ENCODE measurements at regions not wholly inside any gene's neighbourhood (a gene's known extent, or its start where the extent isn't known, plus 50 kb on each side); places are given as distances from the start of the nearest gene placed in this dataset.

- Histone ChIP-seq H3K4me1 (no peaks in the 10 kb centered on the region), H3K36me3 (no peaks in the 10 kb centered on the region), H3K9me3 (no peaks in the 10 kb centered on the region), H3K27ac (no peak overlapping the region), H3K4me3 (no peak overlapping the region), H3K27me3 (no peaks in the 10 kb centered on the region)
- TF ChIP-seq CTCF (IDR thresholded peaks at IDR 0.05): no peak
- intact Hi-C loops (cut with DNase I): no loop called here
- ATAC-seq: no peak
- DNase-seq: no peak
These were observed 1700.1 kb upstream of the PRR20A start for GRCh38 chr13:55440465-55441085.

- DNase-seq: no peak
- Histone ChIP-seq H3K27me3 (no peaks in the 10 kb centered on the region), H3K4me1 (no peaks in the 10 kb centered on the region), H3K27ac (no peak overlapping the region), H3K36me3 (no peaks in the 10 kb centered on the region), H3K4me3 (no peak overlapping the region), H3K9me3 (no peaks in the 10 kb centered on the region)
- intact Hi-C loops (cut with DNase I): no loop called here
- TF ChIP-seq CTCF (IDR thresholded peaks at IDR 0.05): no peak
- no peak for ATAC-seq
These were observed 1676.5 kb upstream of the PRR20A start for GRCh38 chr13:55464222-55464621.

- Histone ChIP-seq H3K9me3 (no peaks in the 10 kb centered on the region), H3K27me3 (no peaks in the 10 kb centered on the region), H3K27ac (no peak overlapping the region), H3K36me3 (no peaks in the 10 kb centered on the region), H3K4me3 (no peak overlapping the region), H3K4me1 (no peaks in the 10 kb centered on the region)
- intact Hi-C loops (cut with DNase I): no loop called here
- DNase-seq (no peak), ATAC-seq (no peak)
- no peak for TF ChIP-seq CTCF (IDR thresholded peaks at IDR 0.05)
These were observed 1673.2 kb upstream of the PRR20A start for GRCh38 chr13:55467476-55467875.

- ATAC-seq (no peak), DNase-seq (no peak)
- Histone ChIP-seq H3K36me3 (no peaks in the 10 kb centered on the region), H3K27me3 (no peaks in the 10 kb centered on the region), H3K27ac (no peak overlapping the region), H3K4me3 (no peak overlapping the region), H3K4me1 (no peaks in the 10 kb centered on the region), H3K9me3 (no peaks in the 10 kb centered on the region)
- TF ChIP-seq CTCF (IDR thresholded peaks at IDR 0.05): no peak
- intact Hi-C loops (cut with DNase I): no loop called here
These were observed 1657.0 kb upstream of the PRR20A start for GRCh38 chr13:55483626-55484158.

DNA sequence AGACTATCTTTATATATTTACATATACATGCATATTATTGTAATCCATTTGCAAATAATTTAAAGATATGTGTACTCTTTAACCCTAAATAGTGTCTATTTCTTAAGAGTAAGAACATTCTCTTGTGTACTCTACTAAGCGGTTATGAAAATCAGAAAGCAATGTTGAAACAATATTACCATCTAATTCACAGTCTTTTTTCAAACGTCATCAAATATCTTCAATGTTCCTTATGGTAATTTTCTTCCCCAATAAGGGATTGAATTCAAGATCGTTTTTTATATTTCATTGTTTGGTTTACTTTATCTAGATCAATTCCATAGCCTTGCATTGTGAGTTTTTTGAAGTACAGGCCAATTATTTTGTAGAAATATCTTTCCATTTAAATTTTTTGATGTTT, 1647.4 kb upstream of the PRR20A start:
- no peaks in the 10 kb centered on the region for H3K4me1 ChIP-seq
- intact Hi-C loops (cut with DNase I): no loop called here
- DNase-seq: no peak
- no peak overlapping the region for H3K4me3 ChIP-seq
- ATAC-seq: no peak
- H3K27ac ChIP-seq: no peak overlapping the region
- no peaks in the 10 kb centered on the region for H3K9me3 ChIP-seq
- H3K36me3 ChIP-seq: no peaks in the 10 kb centered on the region
- no peak for TF ChIP-seq CTCF (IDR thresholded peaks at IDR 0.05)
- no peaks in the 10 kb centered on the region for H3K27me3 ChIP-seq

DNA sequence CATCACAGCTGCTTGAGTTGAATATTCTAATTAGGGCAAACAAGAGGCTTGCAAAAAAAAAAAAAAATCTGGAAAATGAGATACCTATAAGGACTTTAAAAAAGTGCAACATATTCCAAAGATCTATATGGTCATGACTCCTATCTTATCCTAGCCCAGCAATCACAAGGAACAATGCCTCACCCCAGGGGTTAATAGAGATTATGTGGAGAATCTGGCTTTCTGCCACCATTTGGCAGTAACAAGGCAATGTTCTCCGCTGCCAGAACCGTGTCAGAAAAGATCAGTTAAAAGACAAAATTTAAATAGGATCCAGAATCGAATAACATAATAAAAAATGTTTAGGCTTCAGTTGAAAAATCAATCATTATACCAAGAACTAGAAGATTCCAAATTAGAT, 1643.2 kb upstream of the PRR20A start:
- DNase-seq: no peak
- Histone ChIP-seq H3K9me3 (no peaks in the 10 kb centered on the region), H3K4me1 (no peaks in the 10 kb centered on the region), H3K36me3 (no peaks in the 10 kb centered on the region), H3K27me3 (no peaks in the 10 kb centered on the region), H3K4me3 (no peak overlapping the region), H3K27ac (no peak overlapping the region)
- no peak for ATAC-seq
- intact Hi-C loops (cut with DNase I): no loop called here
- TF ChIP-seq CTCF (IDR thresholded peaks at IDR 0.05): no peak

All from upper lobe of right lung (tissue), 1 donor.